ENCODE measurements at regions not wholly inside any gene's neighbourhood (a gene's known extent, or its start where the extent isn't known, plus 50 kb on each side); places are given as distances from the start of the nearest gene placed in this dataset.
"Not testable (repeated sequence)": the region's sequence is repeated elsewhere in the genome, so short reads cannot be mapped to it uniquely, and the experiment has no call there.

DNA sequence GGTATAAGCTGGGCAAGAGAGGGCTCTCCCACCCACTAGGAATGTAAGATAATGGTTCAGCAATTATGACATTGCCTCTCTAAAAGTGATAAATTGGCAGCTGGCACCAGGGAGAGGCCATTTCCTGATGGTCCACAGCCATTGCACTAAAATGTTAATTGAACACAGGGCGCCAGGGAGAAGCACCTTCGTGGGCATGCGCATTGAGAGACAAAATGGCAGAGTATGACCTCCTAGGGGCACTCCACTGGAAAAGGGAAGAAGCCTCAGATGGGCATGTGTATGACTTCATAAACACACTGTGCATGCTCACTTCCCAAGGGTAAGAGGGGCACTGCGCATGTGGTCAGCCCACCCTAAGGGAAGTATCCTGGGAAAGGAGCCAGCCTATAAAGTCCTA is 419.2 kb downstream of the AGTPBP1 start:
- no peak for DNase-seq
- H3K4me3 ChIP-seq = no peak overlapping the region
- WGBS, 5 donors = 69 to 94% (median 74%) methylated on average over 4 of the region's 4 CpGs
- peaks cover 0 to 22% (median 15%) of the 10 kb centered on the region in 8 donors for H3K9me3 ChIP-seq
- intact Hi-C loops (cut with DNase I; ENCODE audit: low total_unique reads) = no loop called here
- H3K27me3 ChIP-seq (replicated peaks in 1 of 7) = peaks cover 0 to 6% (median 0%) of the 10 kb centered on the region in 7 donors
- H3K4me1 ChIP-seq = no peaks in the 10 kb centered on the region
- H3K36me3 ChIP-seq = no peaks in the 10 kb centered on the region
- no peak for TF ChIP-seq POLR2AphosphoS5 (IDR thresholded peaks at IDR 0.05)
- no peak for TF ChIP-seq POLR2A (IDR thresholded peaks at IDR 0.05)
- TF ChIP-seq, protein P1, sequence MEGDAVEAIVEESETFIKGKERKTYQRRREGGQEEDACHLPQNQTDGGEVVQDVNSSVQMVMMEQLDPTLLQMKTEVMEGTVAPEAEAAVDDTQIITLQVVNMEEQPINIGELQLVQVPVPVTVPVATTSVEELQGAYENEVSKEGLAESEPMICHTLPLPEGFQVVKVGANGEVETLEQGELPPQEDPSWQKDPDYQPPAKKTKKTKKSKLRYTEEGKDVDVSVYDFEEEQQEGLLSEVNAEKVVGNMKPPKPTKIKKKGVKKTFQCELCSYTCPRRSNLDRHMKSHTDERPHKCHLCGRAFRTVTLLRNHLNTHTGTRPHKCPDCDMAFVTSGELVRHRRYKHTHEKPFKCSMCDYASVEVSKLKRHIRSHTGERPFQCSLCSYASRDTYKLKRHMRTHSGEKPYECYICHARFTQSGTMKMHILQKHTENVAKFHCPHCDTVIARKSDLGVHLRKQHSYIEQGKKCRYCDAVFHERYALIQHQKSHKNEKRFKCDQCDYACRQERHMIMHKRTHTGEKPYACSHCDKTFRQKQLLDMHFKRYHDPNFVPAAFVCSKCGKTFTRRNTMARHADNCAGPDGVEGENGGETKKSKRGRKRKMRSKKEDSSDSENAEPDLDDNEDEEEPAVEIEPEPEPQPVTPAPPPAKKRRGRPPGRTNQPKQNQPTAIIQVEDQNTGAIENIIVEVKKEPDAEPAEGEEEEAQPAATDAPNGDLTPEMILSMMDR (IDR thresholded peaks at IDR 0.05 in 8 of 11, conservative IDR thresholded peaks at IDR 0.05 in 3 of 11) = no peak
- no peak overlapping the region for H3K27ac ChIP-seq

DNA sequence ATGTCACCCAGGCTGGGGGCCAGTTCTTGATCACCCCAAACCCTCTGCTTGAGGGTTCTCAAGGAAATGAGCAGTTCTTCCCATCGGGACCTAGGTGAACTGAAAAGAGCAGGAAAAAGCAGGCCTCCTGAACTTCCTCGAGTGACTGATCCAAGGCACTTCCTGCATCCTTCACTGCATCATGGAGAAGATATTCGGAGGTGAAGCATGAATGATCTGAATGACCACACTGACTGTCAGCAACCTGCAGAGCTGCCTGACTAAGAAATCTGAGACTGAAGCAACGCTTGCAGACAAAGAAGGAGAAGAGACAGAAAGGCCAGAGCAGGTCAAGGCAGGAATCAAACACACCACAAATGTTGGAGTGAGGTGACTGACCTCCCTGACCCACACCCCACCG is 420.2 kb downstream of the AGTPBP1 start:
- TF ChIP-seq POLR2AphosphoS5 (IDR thresholded peaks at IDR 0.05) = no peak
- no peak for TF ChIP-seq POLR2A (IDR thresholded peaks at IDR 0.05)
- TF ChIP-seq, protein P1 (IDR thresholded peaks at IDR 0.05 in 8 of 11, conservative IDR thresholded peaks at IDR 0.05 in 3 of 11) = no peak
- H3K9me3 ChIP-seq = peaks cover 0 to 22% (median 15%) of the 10 kb centered on the region in 8 donors
- H3K4me3 ChIP-seq = no peak overlapping the region
- intact Hi-C loops (cut with DNase I; ENCODE audit: low total_unique reads) = no loop called here
- H3K36me3 ChIP-seq = no peaks in the 10 kb centered on the region
- peaks cover 0 to 6% (median 0%) of the 10 kb centered on the region in 7 donors for H3K27me3 ChIP-seq (replicated peaks in 1 of 7)
- DNase-seq = no peak
- 68 to 82% (median 78%) methylated on average over 5 of the region's 5 CpGs for whole genome bisulfite sequencing, 5 donors
- no peak overlapping the region for H3K27ac ChIP-seq
- no peaks in the 10 kb centered on the region for H3K4me1 ChIP-seq

DNA sequence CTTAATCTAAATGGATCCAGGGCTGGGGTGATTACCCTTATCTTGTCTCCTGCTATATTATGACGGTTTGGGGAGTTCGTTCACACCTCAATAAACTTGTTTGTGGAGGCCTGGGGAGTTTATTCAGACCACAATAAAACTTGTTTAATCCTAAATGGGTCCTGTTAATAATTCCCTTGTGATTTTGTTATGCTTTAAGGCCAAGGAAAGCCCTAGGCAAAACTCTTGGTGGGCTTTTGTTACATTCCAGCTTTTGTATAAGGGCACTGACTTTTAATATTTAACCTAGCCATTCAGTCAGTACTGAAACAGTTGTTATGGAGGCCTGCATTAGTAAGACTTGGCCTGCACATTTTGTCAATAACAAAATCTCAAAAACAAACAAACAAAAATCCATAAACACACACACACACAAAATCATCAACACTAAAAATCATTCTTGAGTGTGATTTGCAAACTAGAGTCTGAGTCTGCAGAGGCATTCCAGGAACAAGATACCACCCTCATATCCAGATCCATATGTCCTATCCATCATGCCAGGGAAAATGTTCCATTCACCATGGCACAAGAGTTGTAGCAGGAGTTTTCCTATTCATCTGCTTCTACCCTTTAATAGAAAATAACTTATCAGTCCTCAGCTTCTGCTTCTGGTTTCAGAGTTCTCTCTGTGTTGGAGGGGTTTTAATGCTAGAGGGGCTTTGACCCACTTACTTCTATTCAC is 421.7 kb downstream of the AGTPBP1 start:
- TF ChIP-seq, protein P1 (IDR thresholded peaks at IDR 0.05 in 8 of 11, conservative IDR thresholded peaks at IDR 0.05 in 3 of 11) = no peak
- TF ChIP-seq POLR2A (IDR thresholded peaks at IDR 0.05) (no peak), POLR2AphosphoS5 (IDR thresholded peaks at IDR 0.05) (no peak)
- H3K27me3 ChIP-seq (replicated peaks in 1 of 7) = peaks cover 0 to 6% (median 0%) of the 10 kb centered on the region in 7 donors
- intact Hi-C loops (cut with DNase I; ENCODE audit: low total_unique reads) = no loop called here
- no peak overlapping the region for H3K27ac ChIP-seq
- DNase-seq = no peak
- H3K36me3 ChIP-seq = no peaks in the 10 kb centered on the region
- WGBS, 5 donors = 79 to 91% (median 90%) methylated on average over 2 of the region's 2 CpGs
- H3K4me1 ChIP-seq = no peaks in the 10 kb centered on the region
- no peak overlapping the region for H3K4me3 ChIP-seq
- peaks cover 0 to 19% (median 7%) of the 10 kb centered on the region in 8 donors for H3K9me3 ChIP-seq

DNA sequence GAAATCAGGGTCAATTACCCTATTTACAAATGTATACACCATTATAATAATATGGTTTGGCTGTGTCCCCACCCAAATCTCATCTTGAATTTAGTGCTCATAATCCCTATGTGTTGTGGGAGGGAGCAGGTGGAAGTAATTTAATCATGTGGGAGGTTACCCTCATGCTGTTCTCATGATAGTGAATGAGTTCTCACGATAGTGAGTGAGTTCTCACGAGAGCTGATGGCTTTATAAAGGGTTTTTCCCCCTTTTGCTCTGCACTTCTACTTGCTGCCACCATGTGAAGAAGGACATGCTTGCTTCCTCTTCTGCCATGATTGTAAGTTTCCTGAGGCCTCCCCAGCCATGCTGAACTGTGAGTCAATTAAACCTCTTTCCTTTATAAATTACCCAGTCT is 426.2 kb downstream of the AGTPBP1 start:
- DNase-seq; H3K4me3 ChIP-seq; H3K27ac ChIP-seq; H3K36me3 ChIP-seq; H3K4me1 ChIP-seq; intact Hi-C loops (cut with DNase I; ENCODE audit: low total_unique reads); H3K27me3 ChIP-seq (replicated peaks in 1 of 7): not testable (repeated sequence)
- WGBS, 5 donors = 77 to 89% (median 83%) methylated on average over 2 of the region's 2 CpGs
- H3K9me3 ChIP-seq = peaks cover 0 to 18% (median 8%) of the 10 kb centered on the region in 8 donors

All from spleen (tissue), 11 donors.